Immature natural killer cell (primary cell): ENCODE measurements at regions not wholly inside any gene's neighbourhood (a gene's known extent, or its start where the extent isn't known, plus 50 kb on each side); places are given as distances from the start of the nearest gene placed in this dataset.

Experiments
- DNase-seq, 3 donors: peaks; one replicate each; pipeline ENCODE4 v3.0.0; 2022; ENCODE audit warnings: mixed read lengths in 1 of 3
- H3K27ac Mint-ChIP-seq, 6 donors: one replicate each; pipeline ENCODE4 v1.8.0; 2020; ENCODE audit warnings: mixed read lengths in 6 of 6, mild to moderate bottlenecking in 5 of 6, inconsistent platforms in 4 of 6, moderate library complexity in 3 of 6
- H3K27me3 Mint-ChIP-seq, 3 donors: one replicate each; pipeline ENCODE4 v1.8.0; 2020 to 2021; ENCODE audit warnings: low read depth in 3 of 3, mild to moderate bottlenecking in 3 of 3, mixed read lengths in 3 of 3, moderate library complexity in 3 of 3, inconsistent platforms in 1 of 3
- H3K36me3 Mint-ChIP-seq, 3 donors: one replicate each; pipeline ENCODE4 v1.8.0; 2020; ENCODE audit warnings: mixed read lengths in 3 of 3, inconsistent platforms in 2 of 3, mild to moderate bottlenecking in 2 of 3
- H3K4me1 Mint-ChIP-seq, 2 donors: one replicate each; pipeline ENCODE4 v1.8.0; 2020; ENCODE audit warnings: inconsistent platforms in 2 of 2, mild to moderate bottlenecking in 2 of 2, mixed read lengths in 2 of 2, moderate library complexity in 1 of 2
- H3K4me3 Mint-ChIP-seq, 5 donors: one replicate each; pipeline ENCODE4 v1.8.0; 2020; ENCODE audit warnings: mild to moderate bottlenecking in 5 of 5, mixed read lengths in 5 of 5, inconsistent platforms in 3 of 5, moderate library complexity in 3 of 5
- H3K9me3 Mint-ChIP-seq, 6 donors: one replicate each; pipeline ENCODE4 v1.8.0; 2020; ENCODE audit warnings: mild to moderate bottlenecking in 6 of 6, mixed read lengths in 6 of 6, inconsistent platforms in 4 of 6, moderate library complexity in 3 of 6

- Mint-ChIP-seq H3K36me3 (no peaks in the 10 kb centered on the region), H3K9me3 (no peaks in the 10 kb centered on the region), H3K4me3 (no peak overlapping the region), H3K27ac (no peak overlapping the region), H3K4me1 (no peaks in the 10 kb centered on the region), H3K27me3 (peaks cover 0 to 3% (median 1%) of the 10 kb centered on the region in 3 donors)
- no peak for DNase-seq
Measured at GRCh38 chr10:71141528-71141927, 70.8 kb upstream of the UNC5B start.

- no peaks in the 10 kb centered on the region for H3K4me1 Mint-ChIP-seq
- no peak overlapping the region for H3K4me3 Mint-ChIP-seq
- peaks cover 0 to 5% (median 2%) of the 10 kb centered on the region in 3 donors for H3K27me3 Mint-ChIP-seq
- H3K9me3 Mint-ChIP-seq: no peaks in the 10 kb centered on the region
- no peak for DNase-seq
- no peak overlapping the region for H3K27ac Mint-ChIP-seq
- H3K36me3 Mint-ChIP-seq: no peaks in the 10 kb centered on the region
Measured at GRCh38 chr10:71143170-71143569, 69.2 kb upstream of the UNC5B start.

GRCh38 chr10:71143610-71144009 lies 68.8 kb upstream of the UNC5B start:
- Mint-ChIP-seq H3K9me3 (no peaks in the 10 kb centered on the region), H3K4me3 (no peak overlapping the region), H3K27ac (no peak overlapping the region), H3K27me3 (peaks cover 0 to 5% (median under 1%) of the 10 kb centered on the region in 3 donors), H3K36me3 (no peaks in the 10 kb centered on the region), H3K4me1 (no peaks in the 10 kb centered on the region)
- DNase-seq: no peak

GRCh38 chr10:71144824-71145223 lies 67.5 kb upstream of the UNC5B start:
- no peaks in the 10 kb centered on the region for H3K9me3 Mint-ChIP-seq
- no peak overlapping the region for H3K4me3 Mint-ChIP-seq
- H3K36me3 Mint-ChIP-seq: no peaks in the 10 kb centered on the region
- no peaks in the 10 kb centered on the region for H3K4me1 Mint-ChIP-seq
- H3K27ac Mint-ChIP-seq: no peak overlapping the region
- no peak for DNase-seq
- H3K27me3 Mint-ChIP-seq: peaks cover 0 to 5% (median 0%) of the 10 kb centered on the region in 3 donors

GRCh38 chr10:71145352-71145945 lies 66.9 kb upstream of the UNC5B start:
- Mint-ChIP-seq H3K9me3 (no peaks in the 10 kb centered on the region), H3K27me3 (peaks cover 0 to 5% (median 0%) of the 10 kb centered on the region in 3 donors), H3K4me3 (no peak overlapping the region), H3K27ac (no peak overlapping the region), H3K36me3 (no peaks in the 10 kb centered on the region), H3K4me1 (no peaks in the 10 kb centered on the region)
- no peak for DNase-seq

GRCh38 chr10:71150796-71151195 lies 61.6 kb upstream of the UNC5B start:
- Mint-ChIP-seq H3K4me1 (no peaks in the 10 kb centered on the region), H3K9me3 (no peaks in the 10 kb centered on the region), H3K36me3 (no peaks in the 10 kb centered on the region), H3K27ac (no peak overlapping the region), H3K4me3 (no peak overlapping the region), H3K27me3 (peaks cover 1 to 5% (median 2%) of the 10 kb centered on the region in 3 donors)
- DNase-seq: no peak

GRCh38 chr10:71152043-71152442 lies 60.3 kb upstream of the UNC5B start:
- Mint-ChIP-seq H3K4me1 (no peaks in the 10 kb centered on the region), H3K9me3 (no peaks in the 10 kb centered on the region), H3K27me3 (peaks cover 1 to 2% (median 2%) of the 10 kb centered on the region in 3 donors), H3K36me3 (no peaks in the 10 kb centered on the region), H3K27ac (no peak overlapping the region), H3K4me3 (no peak overlapping the region)
- no peak for DNase-seq

- DNase-seq: no peak
- H3K4me3 Mint-ChIP-seq: no peak overlapping the region
- no peaks in the 10 kb centered on the region for H3K36me3 Mint-ChIP-seq
- H3K9me3 Mint-ChIP-seq: no peaks in the 10 kb centered on the region
- H3K27me3 Mint-ChIP-seq: peaks cover 1 to 2% (median 2%) of the 10 kb centered on the region in 3 donors
- H3K27ac Mint-ChIP-seq: no peak overlapping the region
- H3K4me1 Mint-ChIP-seq: no peaks in the 10 kb centered on the region
Measured at GRCh38 chr10:71156436-71156835, 55.9 kb upstream of the UNC5B start.

- Mint-ChIP-seq H3K27me3 (peaks cover 1 to 2% (median 2%) of the 10 kb centered on the region in 3 donors), H3K27ac (no peak overlapping the region), H3K4me1 (no peaks in the 10 kb centered on the region), H3K4me3 (no peak overlapping the region), H3K36me3 (no peaks in the 10 kb centered on the region), H3K9me3 (no peaks in the 10 kb centered on the region)
- DNase-seq: no peak
Measured at GRCh38 chr10:71157435-71157834, 54.9 kb upstream of the UNC5B start.

GRCh38 chr10:71158251-71158650 lies 54.1 kb upstream of the UNC5B start:
- Mint-ChIP-seq H3K4me1 (no peaks in the 10 kb centered on the region), H3K27ac (no peak overlapping the region)
- DNase-seq: no peak

GRCh38 chr10:71158902-71159301 lies 53.5 kb upstream of the UNC5B start:
- no peaks in the 10 kb centered on the region for H3K9me3 Mint-ChIP-seq
- peaks cover 0 to 2% (median 1%) of the 10 kb centered on the region in 3 donors for H3K27me3 Mint-ChIP-seq
- no peak overlapping the region for H3K27ac Mint-ChIP-seq
- H3K4me1 Mint-ChIP-seq: no peaks in the 10 kb centered on the region
- H3K4me3 Mint-ChIP-seq: no peak overlapping the region
- no peak for DNase-seq
- no peaks in the 10 kb centered on the region for H3K36me3 Mint-ChIP-seq

More at GRCh38 chr10:71158251-71158650, 54.1 kb upstream of the UNC5B start:
- Mint-ChIP-seq H3K4me3 (no peak overlapping the region), H3K27me3 (peaks cover 1 to 2% (median 2%) of the 10 kb centered on the region in 3 donors), H3K36me3 (no peaks in the 10 kb centered on the region), H3K9me3 (no peaks in the 10 kb centered on the region)

- H3K4me3 Mint-ChIP-seq: no peak overlapping the region
- no peaks in the 10 kb centered on the region for H3K9me3 Mint-ChIP-seq
Measured at GRCh38 chr10:71159892-71160291, 52.5 kb upstream of the UNC5B start.

GRCh38 chr10:71161425-71161824 lies 50.9 kb upstream of the UNC5B start:
- no peaks in the 10 kb centered on the region for H3K9me3 Mint-ChIP-seq
- no peaks in the 10 kb centered on the region for H3K36me3 Mint-ChIP-seq
- H3K4me3 Mint-ChIP-seq: no peak overlapping the region
- no peaks in the 10 kb centered on the region for H3K4me1 Mint-ChIP-seq
- no peak for DNase-seq
- no peak overlapping the region for H3K27ac Mint-ChIP-seq
- peaks cover 0 to 4% (median 2%) of the 10 kb centered on the region in 3 donors for H3K27me3 Mint-ChIP-seq

More at GRCh38 chr10:71159892-71160291, 52.5 kb upstream of the UNC5B start:
- Mint-ChIP-seq H3K27me3 (peaks cover 0 to 2% (median 1%) of the 10 kb centered on the region in 3 donors), H3K4me1 (no peaks in the 10 kb centered on the region), H3K27ac (no peak overlapping the region), H3K36me3 (no peaks in the 10 kb centered on the region)
- DNase-seq: no peak
